ENCODE measurements at regions not wholly inside any gene's neighbourhood (a gene's known extent, or its start where the extent isn't known, plus 50 kb on each side); places are given as distances from the start of the nearest gene placed in this dataset.

DNA sequence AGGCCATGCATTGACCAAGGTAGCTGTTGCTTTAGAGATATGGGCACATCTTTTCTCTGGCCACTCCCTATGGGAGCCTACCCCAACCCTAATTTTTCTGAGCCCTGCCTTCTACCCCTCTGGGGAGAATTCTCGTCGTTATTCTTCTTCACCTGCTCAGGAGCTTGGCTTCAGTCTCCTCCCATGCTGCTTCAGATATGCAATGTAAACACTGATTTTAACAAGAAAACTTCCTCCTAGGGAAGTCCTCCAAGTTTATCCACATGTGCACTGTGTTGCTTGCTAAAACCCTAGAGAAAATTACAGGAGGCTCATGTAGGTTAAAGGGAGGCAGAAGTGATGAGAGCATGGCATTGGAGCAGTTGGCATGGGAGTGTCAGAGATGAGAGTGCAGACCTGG lies 445.2 kb upstream of the MDFIC2 start:
- Histone ChIP-seq H3K4me1 (ENCODE audit: control insufficient read depth, insufficient read depth, low read length, poor library complexity, severe bottlenecking) (no peaks in the 10 kb centered on the region), H3K36me3 (ENCODE audit: control insufficient read depth, insufficient read depth, low read length) (no peaks in the 10 kb centered on the region), H3K4me3 (ENCODE audit: low read depth, low read length) (no peak overlapping the region), H3K27ac (ENCODE audit: insufficient read depth, low read length, poor library complexity, severe bottlenecking) (no peak overlapping the region), H3K9me3 (ENCODE audit: control insufficient read depth in 2 of 2, low read length in 2 of 2) (no peaks in the 10 kb centered on the region), H3K27me3 (ENCODE audit: control insufficient read depth, insufficient read depth, low read length) (no peaks in the 10 kb centered on the region)
- Mint-ChIP-seq H3K36me3 (no peaks in the 10 kb centered on the region), H3K27ac (no peak overlapping the region), H3K27me3 (no peaks in the 10 kb centered on the region), H3K9me3 (peaks cover 0 to 3% (median 0%) of the 10 kb centered on the region in 7 donors), H3K4me1 (no peaks in the 10 kb centered on the region), H3K4me3 (no peak overlapping the region)
- no peak for DNase-seq
- ATAC-seq (ENCODE audit: low read depth in 2 of 2): no peak

DNA sequence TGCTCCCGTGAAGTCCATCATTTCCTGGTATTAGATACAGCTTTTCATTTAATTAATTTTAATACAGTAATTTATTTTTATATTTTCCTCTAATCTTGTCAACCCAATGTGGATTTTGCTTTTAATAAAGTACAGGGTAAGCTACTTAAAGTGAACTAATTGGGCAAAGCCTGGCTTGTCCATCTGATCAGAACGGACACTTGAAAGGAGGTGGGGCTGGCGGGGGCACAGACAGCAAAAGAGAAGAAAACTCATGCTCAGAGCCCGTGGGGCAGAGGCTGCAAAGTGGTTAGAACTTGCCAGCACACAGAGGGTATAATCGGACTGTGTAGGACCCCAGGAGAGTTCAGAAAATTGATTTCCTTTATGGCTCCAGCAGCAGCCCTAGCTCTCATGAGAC lies 443.1 kb upstream of the MDFIC2 start:
- Histone ChIP-seq H3K9me3 (ENCODE audit: control insufficient read depth in 2 of 2, low read length in 2 of 2) (no peaks in the 10 kb centered on the region), H3K27ac (ENCODE audit: insufficient read depth, low read length, poor library complexity, severe bottlenecking) (no peak overlapping the region), H3K27me3 (ENCODE audit: control insufficient read depth, insufficient read depth, low read length) (peaks cover 4% of the 10 kb centered on the region), H3K36me3 (ENCODE audit: control insufficient read depth, insufficient read depth, low read length) (no peaks in the 10 kb centered on the region), H3K4me1 (ENCODE audit: control insufficient read depth, insufficient read depth, low read length, poor library complexity, severe bottlenecking) (no peaks in the 10 kb centered on the region), H3K4me3 (ENCODE audit: low read depth, low read length) (no peak overlapping the region)
- ATAC-seq (ENCODE audit: low read depth in 2 of 2): no peak
- H3K36me3 Mint-ChIP-seq: no peaks in the 10 kb centered on the region
- H3K4me3 Mint-ChIP-seq: no peak overlapping the region
- H3K27me3 Mint-ChIP-seq: no peaks in the 10 kb centered on the region
- peaks cover 0 to 3% (median 0%) of the 10 kb centered on the region in 7 donors for H3K9me3 Mint-ChIP-seq
- H3K27ac Mint-ChIP-seq: no peak overlapping the region
- no peak for DNase-seq
- H3K4me1 Mint-ChIP-seq: no peaks in the 10 kb centered on the region

- no peak overlapping the region for H3K27ac Mint-ChIP-seq
- no peaks in the 10 kb centered on the region for H3K9me3 ChIP-seq (ENCODE audit: control insufficient read depth in 2 of 2, low read length in 2 of 2)
- ATAC-seq (ENCODE audit: low read depth in 2 of 2) (no peak), DNase-seq (no peak)
- H3K4me1 ChIP-seq (ENCODE audit: control insufficient read depth, insufficient read depth, low read length, poor library complexity, severe bottlenecking): no peaks in the 10 kb centered on the region
- H3K4me3 ChIP-seq (ENCODE audit: low read depth, low read length): no peak overlapping the region
- no peak overlapping the region for H3K27ac ChIP-seq (ENCODE audit: insufficient read depth, low read length, poor library complexity, severe bottlenecking)
- no peaks in the 10 kb centered on the region for H3K36me3 ChIP-seq (ENCODE audit: control insufficient read depth, insufficient read depth, low read length)
- H3K36me3 Mint-ChIP-seq: no peaks in the 10 kb centered on the region
- H3K9me3 Mint-ChIP-seq: peaks cover 0 to 3% (median 0%) of the 10 kb centered on the region in 7 donors
- no peaks in the 10 kb centered on the region for H3K4me1 Mint-ChIP-seq
- H3K4me3 Mint-ChIP-seq: no peak overlapping the region
- H3K27me3 Mint-ChIP-seq: no peaks in the 10 kb centered on the region
- H3K27me3 ChIP-seq (ENCODE audit: control insufficient read depth, insufficient read depth, low read length): peaks cover 6% of the 10 kb centered on the region
Measured at GRCh38 chr3:70754314-70754713, 441.9 kb upstream of the MDFIC2 start.

- H3K27ac Mint-ChIP-seq: no peak overlapping the region
- no peaks in the 10 kb centered on the region for H3K27me3 Mint-ChIP-seq
- Histone ChIP-seq H3K4me1 (ENCODE audit: control insufficient read depth, insufficient read depth, low read length, poor library complexity, severe bottlenecking) (no peaks in the 10 kb centered on the region), H3K4me3 (ENCODE audit: low read depth, low read length) (no peak overlapping the region), H3K9me3 (ENCODE audit: control insufficient read depth in 2 of 2, low read length in 2 of 2) (no peaks in the 10 kb centered on the region), H3K27ac (ENCODE audit: insufficient read depth, low read length, poor library complexity, severe bottlenecking) (no peak overlapping the region), H3K36me3 (ENCODE audit: control insufficient read depth, insufficient read depth, low read length) (no peaks in the 10 kb centered on the region), H3K27me3 (ENCODE audit: control insufficient read depth, insufficient read depth, low read length) (peaks cover 10% of the 10 kb centered on the region)
- no peak overlapping the region for H3K4me3 Mint-ChIP-seq
- H3K4me1 Mint-ChIP-seq: no peaks in the 10 kb centered on the region
- no peak for ATAC-seq (ENCODE audit: low read depth in 2 of 2)
- peaks cover 0 to 3% (median 0%) of the 10 kb centered on the region in 7 donors for H3K9me3 Mint-ChIP-seq
- no peak for DNase-seq
- H3K36me3 Mint-ChIP-seq: no peaks in the 10 kb centered on the region
Measured at GRCh38 chr3:70753572-70753971, 441.1 kb upstream of the MDFIC2 start.

DNA sequence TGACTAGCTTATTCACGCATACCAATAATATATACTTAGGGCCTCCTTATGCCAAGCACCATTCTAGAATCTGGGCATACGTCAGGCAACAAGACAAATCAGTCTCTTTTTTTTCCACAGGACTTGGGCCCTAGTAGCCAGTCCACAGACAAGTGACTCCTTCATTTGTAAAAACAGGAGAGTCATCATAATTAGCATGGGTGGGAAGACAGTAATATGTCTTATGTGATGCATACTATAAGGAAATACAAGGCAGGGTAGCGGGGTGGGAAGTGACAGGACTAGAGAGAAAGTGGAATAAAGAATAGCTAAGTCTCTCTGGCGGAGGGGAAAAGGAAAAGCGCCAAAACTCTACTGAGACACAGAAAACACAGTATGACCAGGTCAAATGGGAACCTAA lies 439.6 kb upstream of the MDFIC2 start:
- Mint-ChIP-seq H3K27ac (no peak overlapping the region), H3K4me3 (no peak overlapping the region), H3K4me1 (no peaks in the 10 kb centered on the region), H3K36me3 (no peaks in the 10 kb centered on the region), H3K9me3 (peaks cover 0 to 3% (median 0%) of the 10 kb centered on the region in 7 donors), H3K27me3 (no peaks in the 10 kb centered on the region)
- Histone ChIP-seq H3K4me1 (ENCODE audit: control insufficient read depth, insufficient read depth, low read length, poor library complexity, severe bottlenecking) (no peaks in the 10 kb centered on the region), H3K27me3 (ENCODE audit: control insufficient read depth, insufficient read depth, low read length) (peaks cover 10% of the 10 kb centered on the region), H3K36me3 (ENCODE audit: control insufficient read depth, insufficient read depth, low read length) (no peaks in the 10 kb centered on the region), H3K27ac (ENCODE audit: insufficient read depth, low read length, poor library complexity, severe bottlenecking) (no peak overlapping the region), H3K9me3 (ENCODE audit: control insufficient read depth in 2 of 2, low read length in 2 of 2) (no peaks in the 10 kb centered on the region), H3K4me3 (ENCODE audit: low read depth, low read length) (no peak overlapping the region)
- no peak for ATAC-seq (ENCODE audit: low read depth in 2 of 2)
- no peak for DNase-seq

DNA sequence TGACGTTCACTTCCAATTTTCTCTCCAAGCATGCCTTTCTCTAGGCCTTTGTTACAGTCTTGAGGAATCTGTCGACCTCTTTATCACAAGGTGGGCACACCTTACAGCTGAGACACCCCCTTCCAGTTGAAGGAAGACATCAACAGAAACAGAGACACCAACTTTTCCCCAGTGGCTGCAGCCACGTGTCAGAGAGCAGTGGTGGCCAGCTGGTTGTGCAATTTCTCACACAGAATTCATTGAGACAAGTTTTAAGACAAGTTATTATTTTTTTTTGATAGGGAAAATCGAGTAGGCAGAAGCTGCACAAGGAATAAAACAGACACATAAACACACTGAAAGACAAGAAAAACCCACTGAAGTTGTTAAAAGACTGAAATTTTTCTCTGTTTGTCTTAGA lies 436.7 kb upstream of the MDFIC2 start:
- DNase-seq: no peak
- no peaks in the 10 kb centered on the region for H3K4me1 ChIP-seq (ENCODE audit: control insufficient read depth, insufficient read depth, low read length, poor library complexity, severe bottlenecking)
- no peaks in the 10 kb centered on the region for H3K9me3 ChIP-seq (ENCODE audit: control insufficient read depth in 2 of 2, low read length in 2 of 2)
- H3K4me3 ChIP-seq (ENCODE audit: low read depth, low read length): no peak overlapping the region
- no peak for ATAC-seq (ENCODE audit: low read depth in 2 of 2)
- H3K4me1 Mint-ChIP-seq: no peaks in the 10 kb centered on the region
- no peak overlapping the region for H3K27ac Mint-ChIP-seq
- H3K9me3 Mint-ChIP-seq: peaks cover 0 to 3% (median 0%) of the 10 kb centered on the region in 7 donors
- H3K27me3 Mint-ChIP-seq: peaks cover 16% of the 10 kb centered on the region
- H3K36me3 Mint-ChIP-seq: no peaks in the 10 kb centered on the region
- H3K4me3 Mint-ChIP-seq: no peak overlapping the region
- no peaks in the 10 kb centered on the region for H3K36me3 ChIP-seq (ENCODE audit: control insufficient read depth, insufficient read depth, low read length)
- H3K27ac ChIP-seq (ENCODE audit: insufficient read depth, low read length, poor library complexity, severe bottlenecking): no peak overlapping the region
- peaks cover 10% of the 10 kb centered on the region for H3K27me3 ChIP-seq (ENCODE audit: control insufficient read depth, insufficient read depth, low read length)

GRCh38 chr3:70748593-70748992 lies 436.2 kb upstream of the MDFIC2 start:
- no peaks in the 10 kb centered on the region for H3K36me3 Mint-ChIP-seq
- no peak overlapping the region for H3K27ac Mint-ChIP-seq
- H3K36me3 ChIP-seq (ENCODE audit: control insufficient read depth, insufficient read depth, low read length): no peaks in the 10 kb centered on the region
- no peak overlapping the region for H3K27ac ChIP-seq (ENCODE audit: insufficient read depth, low read length, poor library complexity, severe bottlenecking)
- ATAC-seq (ENCODE audit: low read depth in 2 of 2): no peak
- peaks cover 0 to 1% (median 0%) of the 10 kb centered on the region in 7 donors for H3K9me3 Mint-ChIP-seq
- DNase-seq: no peak
- H3K4me1 Mint-ChIP-seq: no peaks in the 10 kb centered on the region
- H3K4me3 Mint-ChIP-seq: no peak overlapping the region
- H3K27me3 ChIP-seq (ENCODE audit: control insufficient read depth, insufficient read depth, low read length): peaks cover 10% of the 10 kb centered on the region
- no peaks in the 10 kb centered on the region for H3K9me3 ChIP-seq (ENCODE audit: control insufficient read depth in 2 of 2, low read length in 2 of 2)
- no peak overlapping the region for H3K4me3 ChIP-seq (ENCODE audit: low read depth, low read length)
- H3K27me3 Mint-ChIP-seq: peaks cover 18% of the 10 kb centered on the region
- H3K4me1 ChIP-seq (ENCODE audit: control insufficient read depth, insufficient read depth, low read length, poor library complexity, severe bottlenecking): no peaks in the 10 kb centered on the region

DNA sequence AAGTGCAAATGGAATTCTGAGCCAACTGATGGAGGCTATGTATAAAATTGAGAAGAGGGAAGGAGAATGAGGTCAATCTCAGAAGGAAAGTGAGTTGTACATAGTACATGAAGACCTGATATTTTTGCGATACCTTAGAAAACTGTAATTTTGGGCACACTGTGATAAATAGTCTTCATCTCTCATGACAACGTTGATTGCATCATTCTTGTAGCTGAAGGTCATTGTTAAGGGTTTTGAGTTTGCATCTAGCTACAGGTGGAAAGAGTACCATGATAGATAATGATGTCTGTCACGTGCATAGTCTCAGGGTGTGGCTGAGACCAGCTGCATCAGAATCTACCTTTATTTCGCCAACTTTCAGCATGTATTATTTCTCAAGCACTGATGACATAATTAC lies 435.4 kb upstream of the MDFIC2 start:
- Mint-ChIP-seq H3K4me3 (no peak overlapping the region), H3K27me3 (peaks cover 22% of the 10 kb centered on the region), H3K36me3 (no peaks in the 10 kb centered on the region), H3K9me3 (peaks cover 0 to 2% (median 0%) of the 10 kb centered on the region in 7 donors), H3K4me1 (no peaks in the 10 kb centered on the region), H3K27ac (no peak overlapping the region)
- Histone ChIP-seq H3K9me3 (ENCODE audit: control insufficient read depth in 2 of 2, low read length in 2 of 2) (no peaks in the 10 kb centered on the region), H3K27me3 (ENCODE audit: control insufficient read depth, insufficient read depth, low read length) (peaks cover 10% of the 10 kb centered on the region), H3K4me1 (ENCODE audit: control insufficient read depth, insufficient read depth, low read length, poor library complexity, severe bottlenecking) (no peaks in the 10 kb centered on the region), H3K4me3 (ENCODE audit: low read depth, low read length) (no peak overlapping the region), H3K27ac (ENCODE audit: insufficient read depth, low read length, poor library complexity, severe bottlenecking) (no peak overlapping the region), H3K36me3 (ENCODE audit: control insufficient read depth, insufficient read depth, low read length) (no peaks in the 10 kb centered on the region)
- DNase-seq (no peak), ATAC-seq (ENCODE audit: low read depth in 2 of 2) (no peak)

Data from CD4-positive, CD25-positive, alpha-beta regulatory T cell (primary cell).